Head of caudate nucleus (tissue), 42 donors: ENCODE measurements at regions not wholly inside any gene's neighbourhood (a gene's known extent, or its start where the extent isn't known, plus 50 kb on each side); places are given as distances from the start of the nearest gene placed in this dataset.

Source experiments
- DNase-seq, 42 donors: peaks; one replicate each; pipeline versions ENCODE4 v3.0.0 to v3.0.0-alpha.2; 2020 to 2021; ENCODE audit warnings: mixed read lengths in 7 of 42
- intact Hi-C: fragments of 100-400 bp; cut with DNase I; formaldehyde crosslinking; loops from one replicate; pipeline ENCODE4 v1.15.0; 2022

GRCh38 chr5:124212934-124213333 lies 533.5 kb downstream of the ZNF608 start:
- intact Hi-C loops, result no loop called here
- DNase-seq, result no peak

DNA sequence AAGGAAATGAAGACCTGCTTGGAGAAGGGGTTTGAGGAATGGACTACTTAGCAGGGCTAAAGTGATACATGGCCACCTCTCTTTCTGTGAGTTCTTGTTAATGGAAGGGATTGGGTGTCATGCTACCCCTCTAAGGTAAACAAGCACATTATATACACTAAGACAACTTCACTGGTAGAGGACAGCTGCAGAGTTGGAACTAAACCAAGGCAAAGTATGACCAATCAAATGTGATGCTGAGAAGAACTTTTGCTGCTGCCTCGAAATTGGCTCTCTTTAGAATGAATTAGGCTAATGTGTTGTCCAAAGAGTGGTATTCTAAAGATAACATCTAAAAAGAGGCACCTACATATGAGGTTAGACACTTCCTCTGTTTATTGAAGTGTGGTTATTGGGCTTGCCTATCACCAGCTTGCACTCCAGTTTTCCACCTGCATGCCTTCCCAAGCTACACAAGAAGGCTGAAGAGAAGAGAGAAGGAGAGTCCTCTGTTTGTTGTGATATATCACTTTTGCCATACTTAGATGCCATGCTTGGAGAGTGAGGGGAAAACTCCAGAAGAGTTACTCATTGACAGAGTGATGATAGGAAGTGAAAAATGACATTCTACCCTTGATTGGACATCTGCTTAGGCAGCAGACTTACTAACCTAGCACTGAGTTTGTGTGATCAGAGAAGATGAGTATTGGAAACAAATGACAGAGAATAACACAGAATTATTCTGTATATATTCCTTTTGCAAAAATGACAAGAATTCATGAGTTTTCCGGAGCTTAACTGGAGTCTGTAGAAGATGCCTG lies 536.1 kb downstream of the ZNF608 start:
- DNase-seq, result no peak
- intact Hi-C loops, result no loop called here

GRCh38 chr5:124207118-124207517 lies 539.3 kb downstream of the ZNF608 start:
- no peak for DNase-seq
- intact Hi-C loops, result no loop called here

- intact Hi-C loops, result no loop called here
These were observed 539.9 kb downstream of the ZNF608 start for GRCh38 chr5:124206540-124206939.

GRCh38 chr5:124203303-124203702 lies 543.1 kb downstream of the ZNF608 start:
- DNase-seq, result no peak
- intact Hi-C loops, result no loop called here

More at GRCh38 chr5:124206540-124206939, 539.9 kb downstream of the ZNF608 start:
- no peak for DNase-seq

DNA sequence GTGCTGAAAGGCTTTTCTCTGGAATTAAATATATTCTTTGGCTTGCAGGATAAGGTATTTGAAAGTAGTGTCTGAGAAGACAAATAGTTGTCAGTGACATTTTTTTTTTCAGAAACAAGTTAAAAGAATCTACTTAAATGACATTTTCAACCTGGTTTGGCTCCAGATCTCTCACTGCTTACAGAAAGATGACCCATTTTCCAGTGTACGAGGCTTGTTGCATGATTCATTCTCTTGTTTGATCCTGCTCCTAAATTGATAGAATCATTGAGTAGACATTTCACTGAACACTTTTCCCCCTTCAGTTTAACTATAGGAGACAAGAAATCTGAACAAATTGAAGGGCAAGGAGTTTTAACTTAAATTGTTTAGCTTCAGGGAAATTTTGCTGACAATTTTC lies 546.1 kb downstream of the ZNF608 start:
- intact Hi-C loops, result no loop called here
- DNase-seq, result no peak

DNA sequence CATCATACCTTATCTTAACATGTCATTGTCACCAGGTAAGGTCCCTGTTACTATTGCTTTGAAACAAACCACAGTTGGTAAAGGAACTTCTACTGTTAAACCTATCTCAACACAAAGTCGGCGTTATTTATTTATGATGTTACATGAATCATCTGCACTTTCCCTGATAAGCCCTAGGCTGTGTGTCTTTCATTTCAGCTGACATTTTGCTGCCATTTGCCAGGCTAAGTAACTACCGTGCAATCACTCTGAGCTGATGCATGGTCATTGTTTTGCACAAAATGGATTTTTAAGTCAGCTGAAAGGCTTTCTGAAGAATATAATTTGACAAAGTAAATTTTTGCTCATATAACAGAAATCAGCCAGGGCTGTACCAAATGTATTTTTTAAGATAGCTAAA lies 546.5 kb downstream of the ZNF608 start:
- intact Hi-C loops, result no loop called here
- no peak for DNase-seq

DNA sequence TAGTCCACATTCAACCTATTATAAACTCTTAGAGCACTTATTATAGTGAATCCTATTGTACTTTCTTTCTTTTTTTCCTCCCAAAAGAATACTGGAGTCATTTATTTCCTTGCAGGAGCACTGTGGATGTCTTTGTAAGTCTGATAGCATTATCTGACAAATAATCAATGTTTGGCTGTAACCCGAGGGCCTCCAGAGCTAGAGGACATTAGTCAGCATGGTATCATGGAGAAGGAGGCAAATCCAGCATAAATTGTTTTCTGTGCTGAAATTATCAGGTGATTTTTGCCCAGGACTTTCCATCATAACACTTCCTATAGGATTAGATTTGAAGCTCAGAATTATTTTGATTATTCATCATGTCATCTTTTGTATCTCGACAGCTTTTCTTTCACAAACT lies 551.0 kb downstream of the ZNF608 start:
- intact Hi-C loops, result no loop called here
- no peak for DNase-seq

- DNase-seq, result no peak
- intact Hi-C loops, result no loop called here
These were observed 552.2 kb downstream of the ZNF608 start for GRCh38 chr5:124194282-124194681.

DNA sequence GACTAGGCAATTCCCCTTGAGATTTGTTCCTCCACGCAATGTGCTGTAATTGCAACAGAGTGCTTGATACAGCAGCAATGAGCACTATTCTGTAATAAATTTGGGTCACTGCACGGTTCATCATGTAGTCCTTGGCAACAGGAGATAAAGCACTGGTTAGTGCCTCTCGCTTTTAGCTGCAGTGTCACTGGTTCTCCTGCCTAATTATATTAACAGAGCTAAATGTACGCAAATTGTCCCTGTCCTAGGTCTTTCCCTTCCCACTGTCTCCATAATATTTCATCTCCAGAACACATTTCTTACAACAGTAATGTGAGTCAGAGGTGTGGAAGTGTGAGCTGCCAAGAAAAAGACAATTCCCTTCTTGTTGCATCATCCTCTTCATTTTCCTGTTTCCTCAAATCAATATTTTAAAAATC lies 553.1 kb downstream of the ZNF608 start:
- DNase-seq, result peak in 5 of 42 donors; percentile 3 to 28 (median 11)
- intact Hi-C loops, result no loop called here

- DNase-seq, result no peak
- intact Hi-C loops, result no loop called here
These were observed 553.7 kb downstream of the ZNF608 start for GRCh38 chr5:124192716-124193115.

DNA sequence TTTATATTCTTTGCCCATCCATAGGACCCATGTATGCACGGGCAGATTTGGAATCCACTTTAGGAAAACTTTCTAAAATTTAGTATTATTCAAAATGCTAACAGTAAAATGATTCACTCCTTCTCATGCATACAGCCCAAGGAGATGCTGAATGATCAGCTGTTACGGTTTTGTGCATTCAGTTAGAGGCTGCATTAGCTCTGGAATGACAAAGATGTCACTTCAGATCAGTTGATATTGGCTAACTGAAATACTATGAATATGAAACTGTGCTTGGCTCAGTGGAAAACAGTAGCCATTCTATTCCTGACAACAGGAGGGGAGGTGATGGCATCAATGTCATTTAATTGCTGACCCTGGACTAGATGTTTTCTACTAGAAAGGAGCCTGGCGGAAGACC lies 560.7 kb downstream of the ZNF608 start:
- intact Hi-C loops, result no loop called here
- no peak for DNase-seq

DNA sequence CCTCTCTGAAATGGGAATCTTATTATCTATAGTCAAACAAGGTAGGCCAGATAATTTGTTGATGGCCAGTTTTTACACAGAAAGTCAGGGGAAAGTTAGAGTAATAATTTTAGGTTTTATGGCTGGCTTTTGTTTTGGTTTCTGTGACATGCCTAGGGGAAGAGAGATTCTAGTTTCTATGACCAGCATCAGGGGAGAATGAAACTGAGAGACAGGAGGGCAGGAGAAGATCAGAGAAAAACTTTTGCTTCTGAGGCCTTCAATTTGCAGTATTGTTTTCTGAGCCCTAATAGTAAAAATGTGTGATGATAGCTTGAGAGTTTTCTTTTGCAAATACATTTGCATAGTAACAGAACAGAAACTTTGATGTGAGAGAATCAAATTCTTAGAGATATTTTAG lies 564.3 kb downstream of the ZNF608 start:
- DNase-seq, result no peak
- intact Hi-C loops, result no loop called here

- no peak for DNase-seq
These were observed 565.5 kb downstream of the ZNF608 start for GRCh38 chr5:124180875-124181461.

GRCh38 chr5:124180299-124180874 lies 566.1 kb downstream of the ZNF608 start:
- DNase-seq, result no peak
- intact Hi-C loops, result no loop called here

More at GRCh38 chr5:124180875-124181461, 565.5 kb downstream of the ZNF608 start:
- intact Hi-C loops, result no loop called here

DNA sequence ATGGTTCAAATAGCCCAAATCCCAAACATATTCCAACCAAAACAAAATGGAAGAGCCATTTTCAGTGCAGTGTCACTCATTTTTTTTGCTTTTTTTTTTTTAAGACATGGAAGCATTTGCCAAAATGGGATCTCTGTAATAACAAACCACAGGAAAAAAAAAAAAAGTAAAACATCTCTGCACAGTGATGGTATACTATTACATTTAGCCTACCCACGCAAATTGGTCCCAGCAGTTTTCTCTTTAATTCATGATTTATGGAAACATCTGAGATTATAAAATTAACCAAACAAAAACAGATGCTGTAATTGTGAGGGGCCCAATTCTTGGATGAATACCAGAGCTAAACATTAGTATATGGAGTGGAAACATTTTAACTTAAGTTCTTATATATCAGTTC lies 566.6 kb downstream of the ZNF608 start:
- intact Hi-C loops, result no loop called here

DNA sequence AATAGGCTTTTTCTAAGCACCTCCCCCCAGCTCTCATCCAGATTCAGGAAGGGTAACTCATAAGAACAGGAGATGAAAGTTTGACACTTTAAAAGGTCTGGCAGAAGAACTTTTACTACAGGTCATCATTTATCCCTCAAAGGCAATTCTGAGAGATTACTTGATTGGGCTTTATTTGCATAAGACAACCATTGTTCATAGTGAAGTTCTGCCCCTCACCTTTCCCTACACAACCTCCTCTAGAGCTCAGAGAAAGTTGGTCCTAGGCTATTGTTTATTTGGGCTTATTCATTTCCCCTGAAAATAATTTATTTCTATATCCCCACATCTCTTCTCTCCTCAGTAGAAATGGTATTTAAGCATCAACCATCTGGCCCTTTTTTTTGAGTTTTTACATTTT lies 568.4 kb downstream of the ZNF608 start:
- no peak for DNase-seq
- intact Hi-C loops, result no loop called here

More for the DNA sequence above, 566.6 kb downstream of the ZNF608 start:
- DNase-seq, result no peak

DNA sequence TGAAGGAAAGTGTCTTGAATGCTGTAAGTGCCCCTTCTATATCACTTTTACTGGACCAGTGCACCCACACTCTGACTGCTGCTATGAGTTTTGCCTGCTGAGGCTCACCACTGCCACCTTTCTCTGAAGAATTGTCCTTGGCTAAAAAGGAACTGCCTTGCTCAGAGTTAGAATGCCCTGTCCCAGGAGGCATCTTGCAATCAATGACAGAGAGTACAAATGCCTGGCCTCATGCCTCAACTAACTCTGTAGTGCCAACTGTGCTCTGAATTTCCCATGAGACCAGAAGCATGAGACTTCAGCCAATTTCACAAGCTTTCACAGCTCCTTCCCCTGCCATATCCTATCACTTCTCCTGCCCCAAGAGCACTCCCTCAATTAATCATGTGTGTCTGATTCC lies 569.7 kb downstream of the ZNF608 start:
- peak in 2 of 42 donors; percentile 7 to 10 for DNase-seq
- intact Hi-C loops, result no loop called here

- DNase-seq, result no peak
- intact Hi-C loops, result no loop called here
These were observed 573.1 kb downstream of the ZNF608 start for GRCh38 chr5:124173386-124173785.

DNA sequence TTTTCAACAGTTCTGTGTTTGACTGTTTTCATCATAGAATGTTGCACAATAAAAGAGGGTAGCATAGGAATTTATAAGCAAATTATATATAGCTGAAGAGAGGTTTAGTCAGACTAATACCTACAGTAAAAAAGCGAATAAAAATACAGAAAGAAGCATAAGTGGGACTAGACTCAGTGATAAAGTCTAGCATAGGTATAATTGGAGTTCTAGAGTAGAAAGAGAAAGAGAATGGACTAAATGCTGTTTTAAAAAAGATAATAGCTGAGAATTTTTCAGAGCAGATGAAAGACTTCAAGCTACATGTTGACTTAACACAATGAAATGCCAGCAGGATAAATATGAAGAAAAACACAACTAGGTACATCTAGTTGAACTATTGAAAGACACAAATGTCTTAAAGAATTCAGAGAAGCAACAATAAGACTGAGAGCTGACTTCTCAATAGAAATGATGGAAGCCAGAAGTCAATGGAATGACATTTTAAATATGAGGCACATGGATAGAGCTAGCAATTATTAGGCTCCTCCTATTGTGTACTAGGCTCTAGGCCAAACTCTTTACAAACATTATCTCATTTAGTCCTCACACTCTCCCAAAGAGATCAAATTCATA lies 573.9 kb downstream of the ZNF608 start:
- intact Hi-C loops, result no loop called here
- no peak for DNase-seq
